Activated T-cell treated with anti-CD3 and anti-CD28 coated beads, Interleukin-2, amount 50 U/mL, for 24 hours (primary cell): ENCODE measurements at regions not wholly inside any gene's neighbourhood (a gene's known extent, or its start where the extent isn't known, plus 50 kb on each side); places are given as distances from the start of the nearest gene placed in this dataset.
"Not testable (repeated sequence)": the region's sequence is repeated elsewhere in the genome, so short reads cannot be mapped to it uniquely, and the experiment has no call there.

Source experiments
- DNase-seq: peaks from one replicate; pipeline ENCODE4 v3.0.0-alpha.2; 2020
- H3K27ac Mint-ChIP-seq: 2 replicates; pipeline ENCODE4 v1.8.0; 2020; ENCODE audit warnings: mild to moderate bottlenecking, mixed read lengths
- H3K27me3 Mint-ChIP-seq: 2 replicates; pipeline ENCODE4 v1.8.0; 2020; ENCODE audit warnings: mixed read lengths
- H3K36me3 Mint-ChIP-seq: 2 replicates; pipeline ENCODE4 v1.8.0; 2020; ENCODE audit warnings: low read depth, mixed read lengths
- H3K4me1 Mint-ChIP-seq: 2 replicates; pipeline ENCODE4 v1.8.0; 2020; ENCODE audit warnings: low read depth, mixed read lengths
- H3K4me3 Mint-ChIP-seq: 2 replicates; pipeline ENCODE4 v1.8.0; 2020; ENCODE audit warnings: mild to moderate bottlenecking, moderate library complexity, mixed read lengths
- H3K9me3 Mint-ChIP-seq: 2 replicates; pipeline ENCODE4 v1.8.0; 2020; ENCODE audit warnings: mixed read lengths

DNA sequence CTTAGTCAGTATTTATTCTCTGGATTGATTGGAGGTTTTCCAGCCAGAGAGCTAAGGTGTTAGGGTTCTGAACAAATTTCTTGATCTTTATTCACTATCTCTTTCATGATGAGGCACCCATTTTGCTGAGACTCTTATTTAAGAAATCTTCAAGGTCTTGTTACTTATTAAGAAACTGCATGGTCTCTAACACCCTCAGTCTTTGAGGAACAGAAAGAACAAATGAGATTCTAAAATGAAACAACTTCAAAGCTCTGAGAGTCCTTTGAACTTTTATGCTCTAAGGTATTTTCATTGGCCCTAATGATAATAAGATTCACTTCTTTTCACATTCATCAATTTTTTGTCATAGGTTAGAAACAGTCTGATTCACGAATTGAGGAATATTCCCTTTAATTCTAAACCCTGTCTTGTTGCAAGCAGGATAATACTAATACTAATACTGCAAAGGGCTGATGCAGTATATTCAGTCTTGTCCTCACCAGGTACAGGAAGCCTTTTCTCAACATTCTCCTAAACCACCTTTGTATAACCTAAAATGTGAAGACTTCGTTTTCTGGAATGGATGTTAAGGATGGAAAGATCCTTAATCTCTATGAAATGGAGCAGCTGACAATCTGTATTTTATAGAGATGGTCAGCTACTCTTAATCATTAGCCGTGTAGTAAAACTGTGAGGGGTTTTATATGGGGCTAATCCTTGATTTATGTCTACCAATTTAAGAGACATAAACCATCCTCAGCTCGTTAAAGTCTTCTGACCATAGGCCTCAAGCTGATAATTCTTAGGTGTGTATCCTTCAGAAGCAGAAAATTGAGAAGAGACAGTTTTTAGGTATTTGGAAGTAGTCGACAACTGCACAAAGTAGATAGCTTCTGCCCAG is 198.3 kb downstream of the OTOL1 start:
- no peak overlapping the region for H3K4me3 Mint-ChIP-seq
- H3K4me1 Mint-ChIP-seq: no peaks in the 10 kb centered on the region
- no peaks in the 10 kb centered on the region for H3K9me3 Mint-ChIP-seq
- no peaks in the 10 kb centered on the region for H3K36me3 Mint-ChIP-seq
- no peak overlapping the region for H3K27ac Mint-ChIP-seq
- H3K27me3 Mint-ChIP-seq: no peaks in the 10 kb centered on the region
- DNase-seq: no peak

DNA sequence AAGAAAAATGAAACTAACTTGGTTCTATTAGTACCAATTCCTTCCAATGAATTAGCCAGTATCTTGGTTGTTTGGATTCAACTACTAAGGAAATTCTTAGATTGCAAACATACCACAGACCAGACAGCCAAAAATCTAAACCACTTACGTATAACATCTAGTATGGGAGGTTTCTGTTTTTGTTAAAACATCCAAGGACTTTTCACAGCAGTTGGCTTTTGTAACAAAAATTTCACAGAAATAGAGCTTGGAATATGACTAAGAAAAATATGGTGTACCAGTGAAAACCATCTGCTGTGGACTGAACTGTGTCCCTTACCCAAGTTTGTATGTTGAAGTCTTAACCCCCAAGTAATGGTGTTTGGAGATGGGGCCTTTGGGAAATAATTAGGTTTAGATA is 199.2 kb downstream of the OTOL1 start:
- Mint-ChIP-seq H3K9me3 (no peaks in the 10 kb centered on the region), H3K4me3 (no peak overlapping the region), H3K4me1 (no peaks in the 10 kb centered on the region), H3K27me3 (no peaks in the 10 kb centered on the region), H3K27ac (no peak overlapping the region), H3K36me3 (no peaks in the 10 kb centered on the region)
- no peak for DNase-seq

DNA sequence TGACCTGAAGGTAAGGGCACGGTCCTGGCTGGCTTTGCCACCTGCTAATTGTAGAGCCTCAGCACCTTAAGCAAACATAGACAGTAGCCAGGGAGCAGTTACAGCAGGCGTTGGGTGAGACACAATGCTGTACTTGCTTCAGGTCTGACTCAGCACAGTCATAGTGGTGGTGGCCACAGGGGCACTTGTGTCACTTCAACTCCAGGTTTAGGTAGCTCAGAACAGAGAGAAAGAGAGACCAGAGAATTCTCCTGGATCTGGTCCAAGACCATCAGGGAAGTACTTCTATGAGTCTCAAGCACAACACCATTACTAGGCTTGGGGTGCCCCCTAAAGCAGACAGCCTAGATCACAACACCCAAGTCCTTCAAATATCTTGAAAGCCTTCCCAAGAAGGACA is 204.4 kb downstream of the OTOL1 start:
- no peaks in the 10 kb centered on the region for H3K27me3 Mint-ChIP-seq
- H3K4me1 Mint-ChIP-seq: no peaks in the 10 kb centered on the region
- no peaks in the 10 kb centered on the region for H3K36me3 Mint-ChIP-seq
- DNase-seq: no peak
- no peak overlapping the region for H3K27ac Mint-ChIP-seq
- H3K4me3 Mint-ChIP-seq: no peak overlapping the region
- H3K9me3 Mint-ChIP-seq: peaks cover 2% of the 10 kb centered on the region

DNA sequence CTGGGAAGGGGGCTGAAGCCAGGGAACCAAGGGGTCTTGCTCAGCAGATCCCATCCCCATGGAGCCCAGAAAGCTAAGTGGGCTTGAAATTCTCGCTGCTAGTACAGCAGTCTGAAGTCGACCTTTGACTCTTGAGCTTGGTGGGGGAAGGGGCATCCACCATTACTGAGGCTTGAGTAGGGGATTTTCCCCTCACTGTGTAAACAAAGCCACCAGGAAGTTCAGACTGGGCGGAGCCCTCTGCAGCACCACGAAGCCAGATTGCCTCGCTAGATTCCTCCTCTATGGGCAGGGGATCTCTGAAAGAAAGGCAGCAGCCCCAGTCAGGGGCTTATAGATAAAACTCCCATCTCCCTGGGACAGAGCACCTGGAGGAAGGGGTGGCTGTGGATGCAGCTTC is 210.6 kb downstream of the OTOL1 start:
- not testable (repeated sequence) for H3K27ac Mint-ChIP-seq

DNA sequence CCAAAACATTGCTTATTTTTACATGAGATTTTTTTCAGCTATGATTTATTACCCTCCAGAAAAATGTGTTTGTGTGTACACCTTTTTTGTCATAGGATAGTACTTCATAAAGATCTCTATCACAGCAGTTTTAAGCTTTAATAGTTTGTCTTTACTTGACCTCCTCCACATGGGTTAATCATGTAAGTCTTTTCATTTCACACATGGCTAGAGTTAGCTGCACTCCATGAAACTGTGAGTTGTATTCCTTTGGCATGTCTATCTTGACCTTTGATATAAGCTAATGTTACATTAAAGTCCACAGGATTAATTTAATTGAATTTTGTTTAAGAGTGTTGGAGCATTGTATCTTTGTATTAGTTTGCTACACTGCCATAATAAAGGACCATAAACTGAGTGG is 217.1 kb downstream of the OTOL1 start:
- Mint-ChIP-seq H3K36me3 (no peaks in the 10 kb centered on the region), H3K27ac (no peak overlapping the region), H3K4me1 (no peaks in the 10 kb centered on the region), H3K9me3 (peaks cover 7% of the 10 kb centered on the region), H3K4me3 (no peak overlapping the region), H3K27me3 (no peaks in the 10 kb centered on the region)
- DNase-seq: no peak

More for the DNA sequence above, 210.6 kb downstream of the OTOL1 start:
- not testable (repeated sequence) for H3K27me3 Mint-ChIP-seq, H3K36me3 Mint-ChIP-seq, DNase-seq, H3K4me1 Mint-ChIP-seq, H3K4me3 Mint-ChIP-seq, H3K9me3 Mint-ChIP-seq

DNA sequence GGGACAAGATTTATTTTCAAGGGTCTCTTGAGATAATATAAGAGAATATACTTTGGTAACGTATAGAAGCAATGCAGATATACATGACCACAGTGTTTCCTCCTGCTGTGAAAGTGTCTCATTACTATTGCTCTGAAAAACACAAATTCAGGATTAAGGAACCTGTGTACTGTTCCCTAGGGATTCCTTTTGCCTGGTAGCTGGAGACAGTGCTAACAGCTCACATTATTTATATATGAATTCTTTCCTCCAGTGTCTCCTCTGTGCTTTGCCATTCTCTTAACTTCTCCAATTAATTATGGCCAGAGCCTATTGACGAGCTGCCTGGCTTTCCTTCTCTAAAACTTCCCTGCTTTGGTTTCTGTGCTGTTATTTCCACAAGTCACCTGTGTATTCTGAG is 235.4 kb downstream of the OTOL1 start:
- no peak overlapping the region for H3K27ac Mint-ChIP-seq
- H3K4me1 Mint-ChIP-seq: no peaks in the 10 kb centered on the region
- no peaks in the 10 kb centered on the region for H3K27me3 Mint-ChIP-seq
- no peak for DNase-seq
- no peaks in the 10 kb centered on the region for H3K36me3 Mint-ChIP-seq
- peaks cover 3% of the 10 kb centered on the region for H3K9me3 Mint-ChIP-seq
- no peak overlapping the region for H3K4me3 Mint-ChIP-seq

DNA sequence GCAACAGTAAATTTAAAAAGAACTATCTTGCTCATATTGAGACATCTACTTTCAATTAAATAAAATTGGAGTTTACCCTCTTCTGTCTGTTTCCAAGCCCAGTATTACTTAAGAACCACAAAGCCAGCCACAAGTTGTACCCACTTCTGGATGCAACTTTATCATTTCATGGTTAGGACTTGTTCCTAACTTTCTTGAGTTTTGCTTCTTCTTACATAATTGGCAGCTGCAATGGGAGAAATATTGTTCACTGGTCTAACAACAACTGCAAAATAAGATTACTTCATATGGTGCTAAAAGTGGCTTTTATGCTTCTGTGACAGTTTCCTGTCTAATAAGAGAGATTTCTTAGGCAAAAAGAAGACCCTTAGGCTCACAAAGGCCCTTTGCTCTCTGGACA is 240.6 kb downstream of the OTOL1 start:
- Mint-ChIP-seq H3K36me3 (no peaks in the 10 kb centered on the region), H3K27ac (no peak overlapping the region), H3K27me3 (no peaks in the 10 kb centered on the region)

DNA sequence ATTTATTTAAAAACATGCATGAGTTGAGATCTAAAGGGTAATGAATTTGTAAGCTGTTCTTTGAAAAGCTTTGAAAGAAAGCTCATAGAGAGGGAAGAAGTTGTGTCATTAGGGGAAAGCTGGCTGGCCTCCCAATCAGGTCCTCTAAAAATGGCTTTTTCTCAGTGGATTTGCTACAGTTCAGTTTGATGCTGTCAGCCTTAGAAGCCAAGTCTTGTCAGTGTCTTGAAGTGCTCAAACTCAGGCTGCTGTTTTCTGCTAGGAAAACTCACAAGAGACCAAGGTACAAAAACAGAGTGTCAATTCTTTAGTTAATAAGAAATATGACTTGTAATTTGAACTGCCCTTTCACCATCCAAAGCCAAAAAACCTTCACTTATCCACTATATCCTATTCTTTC is 243.8 kb downstream of the OTOL1 start:
- Mint-ChIP-seq H3K4me3 (no peak overlapping the region), H3K27me3 (no peaks in the 10 kb centered on the region), H3K36me3 (no peaks in the 10 kb centered on the region), H3K9me3 (peaks cover 3% of the 10 kb centered on the region), H3K27ac (no peak overlapping the region), H3K4me1 (no peaks in the 10 kb centered on the region)
- no peak for DNase-seq

More for the DNA sequence above, 240.6 kb downstream of the OTOL1 start:
- DNase-seq: no peak
- Mint-ChIP-seq H3K9me3 (peaks cover 3% of the 10 kb centered on the region), H3K4me3 (no peak overlapping the region), H3K4me1 (no peaks in the 10 kb centered on the region)

DNA sequence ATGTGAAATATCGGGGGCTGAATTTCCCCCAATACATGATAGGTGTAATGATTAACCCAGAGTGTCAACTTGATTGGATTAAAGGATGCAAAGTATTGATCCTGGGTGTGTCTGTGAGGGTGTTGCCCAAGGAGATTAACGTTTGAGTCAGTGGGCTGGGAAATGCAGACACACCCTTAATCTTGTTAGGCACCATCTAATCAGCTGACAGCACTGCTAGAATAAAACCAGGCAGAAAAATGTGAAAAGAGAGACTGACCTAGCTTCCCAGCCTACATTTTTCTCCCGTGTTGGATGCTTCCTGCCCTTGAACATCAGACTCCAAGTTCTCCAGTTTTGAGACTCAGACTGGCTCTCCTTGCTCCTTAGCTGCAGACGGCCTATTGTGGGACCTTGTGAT is 247.8 kb downstream of the OTOL1 start:
- Mint-ChIP-seq H3K27me3 (no peaks in the 10 kb centered on the region), H3K4me1 (no peaks in the 10 kb centered on the region), H3K9me3 (no peaks in the 10 kb centered on the region), H3K4me3 (no peak overlapping the region), H3K27ac (no peak overlapping the region), H3K36me3 (no peaks in the 10 kb centered on the region)
- no peak for DNase-seq

DNA sequence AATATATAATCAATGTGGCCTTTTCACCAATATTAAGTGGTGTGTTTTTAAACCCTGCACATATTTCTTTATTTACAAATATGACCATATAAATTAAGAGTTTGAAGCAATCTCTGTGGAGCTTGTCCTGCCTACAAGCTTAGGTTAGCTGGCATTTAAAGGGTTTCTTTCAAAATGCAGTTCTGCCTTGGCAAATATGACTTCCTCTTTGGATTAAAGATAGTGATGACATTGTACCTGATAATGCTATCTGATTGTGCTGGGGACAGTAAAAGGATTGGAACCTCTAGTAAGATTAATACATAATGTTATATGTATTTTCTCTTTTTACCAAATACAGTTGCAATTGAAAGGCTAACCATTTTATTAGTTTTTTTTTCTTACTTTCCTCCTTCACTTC is 249.1 kb downstream of the OTOL1 start:
- Mint-ChIP-seq H3K9me3 (no peaks in the 10 kb centered on the region), H3K27ac (no peak overlapping the region), H3K27me3 (no peaks in the 10 kb centered on the region), H3K4me1 (no peaks in the 10 kb centered on the region), H3K4me3 (no peak overlapping the region), H3K36me3 (no peaks in the 10 kb centered on the region)
- DNase-seq: no peak

DNA sequence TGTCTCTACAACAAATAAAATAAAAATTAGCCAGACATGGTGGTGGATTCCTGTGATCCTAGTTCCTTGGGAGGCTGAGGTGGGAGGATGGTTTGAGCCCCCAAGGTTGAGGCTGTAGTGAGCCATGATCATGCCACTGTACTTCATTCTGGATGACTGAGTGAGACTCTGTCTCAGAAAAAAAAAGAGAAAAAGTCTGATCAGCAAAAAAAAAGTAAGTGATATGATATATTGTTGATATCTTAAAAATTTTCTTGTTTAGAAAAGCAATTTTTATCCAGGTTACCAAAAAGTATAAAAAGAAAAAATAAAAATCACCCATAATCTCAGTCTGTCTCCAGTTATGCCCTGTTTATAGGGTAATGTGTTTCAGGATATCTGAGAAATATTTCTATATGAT is 251.4 kb downstream of the OTOL1 start:
- Mint-ChIP-seq H3K27ac (no peak overlapping the region), H3K9me3 (no peaks in the 10 kb centered on the region), H3K36me3 (no peaks in the 10 kb centered on the region), H3K4me3 (no peak overlapping the region), H3K4me1 (no peaks in the 10 kb centered on the region), H3K27me3 (no peaks in the 10 kb centered on the region)
- DNase-seq: no peak

DNA sequence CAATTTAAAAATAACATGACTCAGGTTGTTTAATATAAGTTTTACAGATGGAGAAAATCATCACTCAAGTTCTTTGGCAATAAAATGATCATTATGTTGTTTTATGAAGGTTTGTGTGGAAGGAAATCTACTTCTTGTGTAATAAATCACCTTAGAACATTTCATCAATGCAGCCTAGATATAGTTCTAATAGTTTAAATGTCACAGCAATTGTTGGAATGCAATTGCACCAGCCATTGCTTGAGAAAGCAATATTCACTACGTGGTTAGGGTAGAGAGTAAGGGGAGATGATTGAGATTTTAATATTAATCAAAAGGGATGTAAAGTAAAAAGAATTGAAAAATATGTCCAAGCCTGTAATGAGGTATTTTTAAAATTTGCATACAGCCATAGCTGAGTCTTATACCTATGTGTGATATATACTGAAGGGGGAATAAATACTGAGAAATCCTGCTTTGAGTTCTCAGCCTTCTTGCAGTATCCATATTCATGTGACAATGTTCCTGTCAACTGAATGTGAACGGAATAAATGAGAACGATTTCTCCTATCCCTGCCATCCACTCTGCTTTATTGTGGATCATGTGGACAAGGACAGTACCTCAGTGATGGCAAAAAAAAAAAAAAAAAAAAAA is 257.9 kb downstream of the OTOL1 start:
- H3K27ac Mint-ChIP-seq: no peak overlapping the region

DNA sequence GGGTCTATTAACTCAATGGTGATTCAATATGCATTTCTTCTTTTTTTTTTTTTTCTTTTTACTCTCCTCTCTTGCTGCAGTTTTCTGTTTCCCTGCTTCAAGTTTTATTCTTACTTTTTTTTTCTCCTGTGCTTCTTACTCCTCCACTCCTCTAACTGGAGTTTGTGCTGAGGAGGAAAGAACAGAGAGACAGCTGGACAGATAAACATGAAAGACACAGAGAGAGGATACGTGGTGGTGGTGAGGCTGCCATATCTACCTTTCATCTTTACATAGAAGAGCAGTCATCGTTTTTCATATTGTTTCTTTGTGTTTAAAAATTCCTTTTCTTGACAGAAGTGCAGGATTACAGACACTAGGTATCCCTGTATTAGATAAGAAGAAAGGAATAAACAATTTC is 262.8 kb downstream of the OTOL1 start:
- Mint-ChIP-seq H3K4me3 (no peak overlapping the region), H3K9me3 (no peaks in the 10 kb centered on the region), H3K27ac (no peak overlapping the region), H3K36me3 (no peaks in the 10 kb centered on the region), H3K27me3 (no peaks in the 10 kb centered on the region), H3K4me1 (no peaks in the 10 kb centered on the region)
- DNase-seq: no peak

More for the DNA sequence above, 257.9 kb downstream of the OTOL1 start:
- DNase-seq: no peak
- Mint-ChIP-seq H3K4me3 (no peak overlapping the region), H3K36me3 (no peaks in the 10 kb centered on the region), H3K4me1 (no peaks in the 10 kb centered on the region), H3K27me3 (no peaks in the 10 kb centered on the region), H3K9me3 (no peaks in the 10 kb centered on the region)

DNA sequence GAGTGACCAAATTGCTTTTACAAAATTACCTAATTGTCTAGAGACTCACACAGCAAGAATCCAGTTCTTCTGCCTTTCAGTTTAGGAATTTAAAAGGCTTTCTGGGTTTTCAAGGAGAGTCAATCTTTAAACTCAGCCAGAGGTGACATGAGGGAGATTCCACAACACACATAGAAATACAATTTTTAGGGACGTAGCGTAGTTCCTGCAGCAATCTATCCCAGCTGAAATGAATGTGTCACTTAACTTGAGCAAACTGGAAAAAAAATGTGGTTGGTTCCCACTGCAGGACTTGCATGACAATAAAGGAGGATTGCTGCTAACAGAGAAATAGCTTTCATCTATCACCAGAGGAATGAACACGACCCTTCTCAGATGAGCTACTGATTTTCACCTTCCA is 269.7 kb downstream of the OTOL1 start:
- DNase-seq: no peak
- Mint-ChIP-seq H3K4me1 (peaks cover 9% of the 10 kb centered on the region), H3K27ac (no peak overlapping the region), H3K27me3 (no peaks in the 10 kb centered on the region), H3K4me3 (no peak overlapping the region), H3K9me3 (no peaks in the 10 kb centered on the region), H3K36me3 (no peaks in the 10 kb centered on the region)
